ENCODE measurements at regions not wholly inside any gene's neighbourhood (a gene's known extent, or its start where the extent isn't known, plus 50 kb on each side); places are given as distances from the start of the nearest gene placed in this dataset.

- H3K4me3 Mint-ChIP-seq, result no peak overlapping the region
- peak; percentile 94 for ATAC-seq
- peaks cover 2% of the 10 kb centered on the region for H3K9me3 Mint-ChIP-seq
- H3K4me1 Mint-ChIP-seq, result peaks cover 33% of the 10 kb centered on the region
- no peaks in the 10 kb centered on the region for H3K36me3 Mint-ChIP-seq
- DNase-seq (ENCODE audit: low spot score in 2 of 2), result no peak
- no peak overlapping the region for H3K27ac Mint-ChIP-seq
These were observed 66.2 kb downstream of the PTGER2 start for GRCh38 chr14:52380294-52380693.
